ENCODE measurements at regions not wholly inside any gene's neighbourhood (a gene's known extent, or its start where the extent isn't known, plus 50 kb on each side); places are given as distances from the start of the nearest gene placed in this dataset.

DNA sequence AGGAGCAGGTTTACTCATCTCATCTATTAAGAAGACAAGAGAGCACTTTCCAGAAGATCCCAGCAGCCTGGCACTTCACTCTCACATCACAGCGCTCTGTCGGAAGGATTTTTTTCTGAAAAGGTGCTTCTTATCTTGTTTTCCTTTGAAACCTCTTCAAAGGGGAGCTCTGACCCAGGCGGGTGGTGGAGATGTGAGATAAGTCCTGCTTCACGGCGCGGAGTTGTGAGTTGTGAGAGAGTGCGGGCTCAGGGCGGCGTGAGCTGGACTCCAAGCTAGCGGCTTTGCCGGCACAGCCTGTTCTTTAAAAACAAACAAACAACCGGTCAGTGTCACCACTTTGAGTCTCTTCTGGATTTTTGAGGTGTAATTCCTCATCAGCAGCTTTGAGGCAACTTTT is 169.0 kb upstream of the ARGLU1 start:
- no peaks in the 10 kb centered on the region for H3K27me3 ChIP-seq (ENCODE audit: control insufficient read depth in 1 of 2, insufficient read depth in 2 of 2, low read length in 2 of 2)
- TF ChIP-seq CTCF (IDR thresholded peaks at IDR 0.05) = no peak
- H3K27ac ChIP-seq (ENCODE audit: low read depth in 1 of 2, low read length in 2 of 2) = no peak overlapping the region
- peaks cover 3% of the 10 kb centered on the region for H3K27me3 Mint-ChIP-seq
- CTCF ChIA-PET = no interaction called here
- POLR2A ChIA-PET = no interaction called here
- H3K36me3 ChIP-seq (ENCODE audit: insufficient read depth, low read length) = no peaks in the 10 kb centered on the region
- H3K4me3 Mint-ChIP-seq = no peak overlapping the region
- no peak for ATAC-seq (ENCODE audit: poor library complexity)
- H3K9me3 Mint-ChIP-seq = no peaks in the 10 kb centered on the region
- no peak overlapping the region for H3K4me3 ChIP-seq (ENCODE audit: low read length)
- H3K9me3 ChIP-seq (ENCODE audit: control insufficient read depth in 1 of 2, insufficient read depth in 1 of 2, low read length in 2 of 2) = peaks cover 0 to 13% of the 10 kb centered on the region in 2 experiments
- intact Hi-C loops (cut with DNase I, micrococcal nuclease) = no loop called here
- no peaks in the 10 kb centered on the region for H3K36me3 Mint-ChIP-seq (ENCODE audit: low read depth)
- H3K4me1 Mint-ChIP-seq (ENCODE audit: low read depth) = no peaks in the 10 kb centered on the region
- no peak for DNase-seq
- no peaks in the 10 kb centered on the region for H3K4me1 ChIP-seq (ENCODE audit: insufficient read depth, low read length)
- H3K27ac Mint-ChIP-seq = no peak overlapping the region

- intact Hi-C loops (cut with DNase I, micrococcal nuclease) = no loop called here
- Mint-ChIP-seq H3K4me3 (no peak overlapping the region), H3K4me1 (ENCODE audit: low read depth) (no peaks in the 10 kb centered on the region), H3K27ac (no peak overlapping the region), H3K9me3 (no peaks in the 10 kb centered on the region), H3K36me3 (ENCODE audit: low read depth) (no peaks in the 10 kb centered on the region), H3K27me3 (peaks cover 7% of the 10 kb centered on the region)
- TF ChIP-seq CTCF (IDR thresholded peaks at IDR 0.05) = no peak
- ChIA-PET CTCF (no interaction called here), POLR2A (no interaction called here)
- peaks cover 0 to 13% of the 10 kb centered on the region in 2 experiments for H3K9me3 ChIP-seq (ENCODE audit: control insufficient read depth in 1 of 2, insufficient read depth in 1 of 2, low read length in 2 of 2)
- no peaks in the 10 kb centered on the region for H3K36me3 ChIP-seq (ENCODE audit: insufficient read depth, low read length)
- no peak overlapping the region for H3K4me3 ChIP-seq (ENCODE audit: low read length)
- no peaks in the 10 kb centered on the region for H3K27me3 ChIP-seq (ENCODE audit: control insufficient read depth in 1 of 2, insufficient read depth in 2 of 2, low read length in 2 of 2)
- no peak for ATAC-seq (ENCODE audit: poor library complexity)
- H3K4me1 ChIP-seq (ENCODE audit: insufficient read depth, low read length) = no peaks in the 10 kb centered on the region
- no peak overlapping the region for H3K27ac ChIP-seq (ENCODE audit: low read depth in 1 of 2, low read length in 2 of 2)
- DNase-seq = no peak
These were observed 166.3 kb upstream of the ARGLU1 start for GRCh38 chr13:106734198-106734597.

GRCh38 chr13:106723036-106723435 is 155.1 kb upstream of the ARGLU1 start:
- ChIA-PET POLR2A (no interaction called here), CTCF (no interaction called here)
- intact Hi-C loops (cut with DNase I, micrococcal nuclease) = no loop called here
- H3K27me3 ChIP-seq (ENCODE audit: control insufficient read depth in 1 of 2, insufficient read depth in 2 of 2, low read length in 2 of 2) = no peaks in the 10 kb centered on the region
- no peak overlapping the region for H3K4me3 Mint-ChIP-seq
- H3K4me1 ChIP-seq (ENCODE audit: insufficient read depth, low read length) = no peaks in the 10 kb centered on the region
- peaks cover 5% of the 10 kb centered on the region for H3K9me3 Mint-ChIP-seq
- no peak overlapping the region for H3K27ac Mint-ChIP-seq
- ATAC-seq (ENCODE audit: poor library complexity) = no peak
- peaks cover 14% of the 10 kb centered on the region for H3K27me3 Mint-ChIP-seq
- DNase-seq = no peak
- H3K9me3 ChIP-seq (ENCODE audit: control insufficient read depth in 1 of 2, insufficient read depth in 1 of 2, low read length in 2 of 2) = no peaks in the 10 kb centered on the region
- H3K36me3 Mint-ChIP-seq (ENCODE audit: low read depth) = no peaks in the 10 kb centered on the region
- H3K4me3 ChIP-seq (ENCODE audit: low read length) = no peak overlapping the region
- no peaks in the 10 kb centered on the region for H3K36me3 ChIP-seq (ENCODE audit: insufficient read depth, low read length)
- H3K27ac ChIP-seq (ENCODE audit: low read depth in 1 of 2, low read length in 2 of 2) = no peak overlapping the region
- H3K4me1 Mint-ChIP-seq (ENCODE audit: low read depth) = no peaks in the 10 kb centered on the region
- no peak for TF ChIP-seq CTCF (IDR thresholded peaks at IDR 0.05)

All from CD4-positive, alpha-beta T cell (primary cell).